Stromal cell of bone marrow (primary cell): ENCODE measurements at regions not wholly inside any gene's neighbourhood (a gene's known extent, or its start where the extent isn't known, plus 50 kb on each side); places are given as distances from the start of the nearest gene placed in this dataset.
"Not testable (repeated sequence)": the region's sequence is repeated elsewhere in the genome, so short reads cannot be mapped to it uniquely, and the experiment has no call there.

Experiments used
- DNase-seq: peaks from one replicate; pipeline ENCODE4 v3.0.0-alpha.2; 2012; ENCODE audit warnings: low read depth

DNA sequence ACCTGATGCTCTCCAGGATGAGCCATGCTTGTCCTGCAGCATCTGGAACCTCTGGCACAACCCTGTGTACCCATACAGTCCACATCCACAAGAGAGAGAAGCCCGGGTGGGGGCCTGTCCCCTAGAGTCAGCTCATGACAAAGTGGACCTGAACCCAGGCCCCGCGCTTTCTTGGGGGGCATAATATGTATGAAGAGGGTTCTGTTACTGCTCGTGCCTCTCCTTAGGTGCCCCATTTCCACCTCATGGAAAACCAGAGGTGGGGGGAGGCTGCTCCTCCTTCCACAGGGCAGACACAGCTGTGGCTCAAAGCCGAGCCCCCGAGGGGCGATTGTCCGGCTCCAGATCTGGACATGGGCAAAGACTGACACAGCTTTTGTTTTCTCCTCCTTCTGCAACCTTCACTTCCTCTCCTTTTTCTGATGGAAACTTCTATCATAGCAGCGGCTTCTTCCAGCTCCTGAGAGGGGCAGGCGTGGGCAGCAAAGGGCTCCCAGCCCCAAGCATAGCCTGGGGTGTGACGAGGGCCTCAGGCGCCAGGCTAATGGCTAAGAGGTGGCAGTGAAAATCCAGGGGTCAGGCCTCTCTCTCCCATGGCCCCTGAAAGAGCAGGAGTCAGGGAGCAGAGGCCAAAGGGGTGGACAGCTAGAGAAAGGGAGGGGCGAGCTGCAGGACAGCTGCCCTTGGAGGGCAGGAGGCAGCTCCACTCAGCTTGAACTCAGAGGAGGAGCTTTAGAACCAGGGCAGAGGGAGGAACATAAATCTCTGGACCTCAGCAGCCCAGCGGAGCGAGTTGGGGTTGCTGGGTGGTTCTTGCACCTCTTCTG is 155.5 kb downstream of the ZFP36L2 start:
- DNase-seq: no peak

GRCh38 chr2:43070030-43070429 is 156.4 kb downstream of the ZFP36L2 start:
- DNase-seq: no peak

DNA sequence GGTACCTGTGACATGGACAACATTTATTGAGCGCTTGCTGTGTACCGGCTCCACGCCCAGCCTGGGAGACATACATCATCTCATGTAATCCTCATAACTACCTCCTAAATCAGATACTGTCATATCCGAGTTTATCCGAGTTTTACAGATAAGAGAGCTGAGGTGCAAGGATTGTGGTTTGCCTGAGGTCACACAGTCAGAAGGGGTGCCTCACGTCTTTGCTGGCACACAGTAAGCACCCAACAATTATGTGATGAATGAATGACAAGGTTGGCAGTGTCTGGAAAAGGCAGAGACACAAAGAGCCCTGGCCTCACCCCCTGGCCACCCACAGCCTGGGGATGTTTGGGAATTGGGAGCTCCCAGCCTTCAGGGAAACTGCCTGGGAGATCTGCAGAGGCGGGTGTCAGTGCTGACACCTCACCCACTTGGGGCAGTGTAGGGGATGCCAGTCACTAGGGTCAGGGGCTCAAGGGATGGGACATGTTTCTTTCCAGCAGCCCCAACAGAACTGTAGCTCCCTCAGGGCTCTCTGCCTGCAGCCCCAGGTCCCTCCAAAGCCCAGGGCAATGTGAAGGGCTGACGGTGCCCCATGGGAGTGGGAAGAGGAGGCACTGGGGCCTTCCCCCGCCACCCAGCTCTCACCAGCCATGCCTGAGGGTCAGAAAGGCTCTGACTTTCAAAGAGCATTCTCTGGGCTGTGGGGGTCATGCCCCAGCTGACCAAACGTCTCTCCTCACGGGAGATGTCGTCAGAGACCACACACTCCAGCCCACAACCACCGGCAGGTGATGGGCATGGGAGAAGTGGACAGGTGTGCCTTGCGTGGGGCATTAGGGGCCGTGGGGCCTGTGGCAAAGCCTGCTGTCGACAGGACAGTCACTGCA is 157.5 kb downstream of the ZFP36L2 start:
- no peak for DNase-seq

GRCh38 chr2:43068041-43068533 is 158.3 kb downstream of the ZFP36L2 start:
- no peak for DNase-seq

GRCh38 chr2:43067254-43068040 is 159.0 kb downstream of the ZFP36L2 start:
- DNase-seq: no peak

GRCh38 chr2:43066541-43067253 is 159.7 kb downstream of the ZFP36L2 start:
- not testable (repeated sequence) for DNase-seq

- no peak for DNase-seq
These were observed 160.5 kb downstream of the ZFP36L2 start for GRCh38 chr2:43065871-43066270.

GRCh38 chr2:43065036-43065435 is 161.4 kb downstream of the ZFP36L2 start:
- DNase-seq: no peak

DNA sequence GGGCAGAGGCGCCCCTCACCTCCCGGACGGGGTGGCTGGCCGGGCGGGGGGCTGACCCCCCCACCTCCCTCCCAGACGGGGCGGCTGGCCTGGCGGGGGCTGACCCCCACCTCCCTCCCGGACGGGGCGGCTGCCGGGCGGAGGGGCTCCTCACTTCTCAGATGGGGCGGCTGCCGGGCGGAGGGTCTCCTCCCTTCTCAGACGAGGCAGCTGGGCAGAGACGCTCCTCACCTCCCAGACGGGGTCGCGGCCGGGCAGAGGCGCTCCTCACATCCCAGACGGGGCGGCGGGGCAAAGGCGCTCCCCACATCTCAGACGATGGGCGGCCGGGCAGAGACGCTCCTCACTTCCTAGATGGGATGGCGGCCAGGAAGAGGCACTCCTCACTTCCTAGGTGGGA is 163.3 kb downstream of the ZFP36L2 start:
- DNase-seq: not testable (repeated sequence)

- DNase-seq: no peak
These were observed 164.3 kb downstream of the ZFP36L2 start for GRCh38 chr2:43062058-43062457.

- DNase-seq: no peak
These were observed 165.9 kb downstream of the ZFP36L2 start for GRCh38 chr2:43060390-43061016.

- peak; percentile 76 for DNase-seq
These were observed 167.1 kb downstream of the ZFP36L2 start for GRCh38 chr2:43059183-43059897.

DNA sequence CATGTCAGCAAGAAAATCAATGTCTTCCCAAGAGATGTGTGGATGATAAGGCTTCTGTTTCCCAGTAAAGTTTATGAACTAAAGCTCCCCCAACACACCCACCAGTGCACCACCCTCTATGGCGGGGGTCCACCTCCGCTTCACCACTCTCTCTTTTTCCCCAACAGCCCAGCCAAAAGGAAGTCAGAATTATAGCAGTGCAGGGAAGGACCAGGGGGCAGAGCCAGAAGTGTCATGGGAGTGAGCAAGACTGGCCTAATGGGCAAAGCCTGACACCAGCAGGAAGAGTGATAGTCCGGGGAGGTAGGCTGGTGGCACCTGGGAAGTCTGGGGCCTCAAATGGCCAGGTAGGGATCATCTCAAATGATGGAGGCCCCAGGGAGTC is 167.7 kb downstream of the ZFP36L2 start:
- no peak for DNase-seq

- no peak for DNase-seq
These were observed 168.4 kb downstream of the ZFP36L2 start for GRCh38 chr2:43057742-43058725.

DNA sequence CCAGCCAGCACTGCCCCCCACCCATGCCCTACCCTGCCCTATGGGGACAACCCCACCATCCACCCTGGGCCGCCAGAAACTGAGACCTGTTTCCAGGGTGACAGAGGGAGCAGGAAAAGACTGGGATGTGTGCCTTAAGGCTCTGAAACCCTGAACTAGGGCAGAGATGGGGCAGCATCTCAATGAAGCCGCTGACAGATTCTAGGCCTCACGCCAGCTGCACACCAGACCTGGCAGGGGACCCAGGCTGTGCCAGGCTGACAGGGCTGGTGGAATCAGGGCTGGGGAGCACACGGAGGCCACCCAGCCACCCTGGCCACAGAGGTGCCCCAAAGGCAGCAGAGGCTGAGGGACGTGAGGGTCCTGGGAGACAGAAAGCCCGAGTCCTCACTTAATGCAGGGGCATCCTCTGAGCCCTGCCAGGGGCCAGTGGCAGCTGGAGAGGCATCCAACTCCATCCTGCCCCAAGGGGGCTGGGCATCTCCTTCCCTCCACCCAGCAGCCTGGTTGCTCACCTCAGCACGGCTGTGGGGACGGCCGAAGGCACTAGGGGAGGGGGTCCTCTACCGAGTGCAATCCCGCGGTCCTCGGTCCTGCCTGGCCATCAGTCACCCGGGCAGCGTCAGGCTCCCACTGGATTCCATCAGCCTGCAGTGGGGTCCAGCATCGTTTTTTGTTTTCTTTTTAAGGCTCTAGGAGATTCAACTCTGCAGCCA is 169.2 kb downstream of the ZFP36L2 start:
- no peak for DNase-seq

DNA sequence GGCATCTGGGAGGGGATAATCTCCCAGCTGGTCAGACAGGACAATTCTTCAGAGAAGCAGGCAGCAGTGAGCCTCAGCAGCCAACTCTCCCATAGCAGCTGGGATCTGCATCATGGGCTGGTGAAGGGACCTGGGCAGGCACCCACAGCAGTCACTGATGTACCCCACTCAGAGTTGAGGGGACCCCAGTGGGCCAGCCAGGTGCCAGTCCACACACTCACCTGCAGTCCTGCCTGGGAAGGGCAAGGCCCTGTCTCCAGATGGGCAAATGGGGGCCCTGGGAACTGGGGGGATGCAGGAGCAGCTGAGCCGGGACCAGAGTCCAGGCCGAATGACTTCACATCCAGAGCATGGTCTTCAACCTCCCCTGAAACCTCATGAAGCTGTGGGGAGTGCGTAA is 170.4 kb downstream of the ZFP36L2 start:
- DNase-seq: no peak

- DNase-seq: no peak
These were observed 171.1 kb downstream of the ZFP36L2 start for GRCh38 chr2:43055086-43055912.

DNA sequence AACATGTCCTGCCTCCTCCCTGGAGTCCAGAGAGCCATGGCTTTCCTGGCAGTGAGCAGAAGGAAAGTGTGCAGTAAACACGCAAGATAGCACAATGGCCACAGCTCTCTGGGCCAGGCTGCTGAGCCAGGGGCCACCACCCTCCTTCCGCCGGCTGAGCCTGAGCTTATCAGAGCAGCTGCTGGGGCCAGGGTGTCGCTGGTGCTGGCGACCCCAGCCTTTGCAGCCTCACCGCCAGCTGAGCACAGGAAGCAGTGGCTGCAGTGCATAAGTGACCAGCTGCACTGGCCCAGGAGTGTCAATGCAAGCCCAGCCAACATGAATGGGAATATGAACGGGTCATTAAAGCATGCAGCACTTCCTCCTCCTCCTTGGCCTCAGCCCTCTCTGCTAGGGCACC is 172.0 kb downstream of the ZFP36L2 start:
- DNase-seq: no peak
